Gastrocnemius medialis (tissue), 4 donors: ENCODE measurements at regions not wholly inside any gene's neighbourhood (a gene's known extent, or its start where the extent isn't known, plus 50 kb on each side); places are given as distances from the start of the nearest gene placed in this dataset.

Experiments used
- CTCF ChIP-seq, 5 experiments: fragments of 450-650 bp in 3 of 5; fragments of 200-600 bp in 2 of 5; sonication (generic) in 2 of 5; IDR thresholded peaks in 4 of 5; conservative IDR thresholded peaks in 1 of 5; 1 replicate in 4 of 5; 2 replicates in 1 of 5; pipeline ENCODE4 v1.5.1; 2016 to 2019; ENCODE audit warnings: antibody characterized with exemption in 5 of 5, mild to moderate bottlenecking in 3 of 5, moderate library complexity in 3 of 5
- POLR2A ChIP-seq, 2 donors: fragments of 450-650 bp; IDR thresholded peaks; one replicate each; pipeline ENCODE4 v1.6.1; 2017; ENCODE audit warnings: antibody characterized with exemption in 2 of 2, mild to moderate bottlenecking in 2 of 2, moderate library complexity in 2 of 2

- no peak for TF ChIP-seq CTCF (IDR thresholded peaks at IDR 0.05 in 4 of 5, conservative IDR thresholded peaks at IDR 0.05 in 1 of 5)
- no peak for TF ChIP-seq POLR2A (IDR thresholded peaks at IDR 0.05)
These were observed 261.4 kb downstream of the GRIN2B start for GRCh38 chr12:13719986-13720385.
